ENCODE measurements at regions not wholly inside any gene's neighbourhood (a gene's known extent, or its start where the extent isn't known, plus 50 kb on each side); places are given as distances from the start of the nearest gene placed in this dataset.

GRCh38 chr13:65985612-65986011, 1244.5 kb downstream of the PCDH9 start:
- TF ChIP-seq, protein P1, sequence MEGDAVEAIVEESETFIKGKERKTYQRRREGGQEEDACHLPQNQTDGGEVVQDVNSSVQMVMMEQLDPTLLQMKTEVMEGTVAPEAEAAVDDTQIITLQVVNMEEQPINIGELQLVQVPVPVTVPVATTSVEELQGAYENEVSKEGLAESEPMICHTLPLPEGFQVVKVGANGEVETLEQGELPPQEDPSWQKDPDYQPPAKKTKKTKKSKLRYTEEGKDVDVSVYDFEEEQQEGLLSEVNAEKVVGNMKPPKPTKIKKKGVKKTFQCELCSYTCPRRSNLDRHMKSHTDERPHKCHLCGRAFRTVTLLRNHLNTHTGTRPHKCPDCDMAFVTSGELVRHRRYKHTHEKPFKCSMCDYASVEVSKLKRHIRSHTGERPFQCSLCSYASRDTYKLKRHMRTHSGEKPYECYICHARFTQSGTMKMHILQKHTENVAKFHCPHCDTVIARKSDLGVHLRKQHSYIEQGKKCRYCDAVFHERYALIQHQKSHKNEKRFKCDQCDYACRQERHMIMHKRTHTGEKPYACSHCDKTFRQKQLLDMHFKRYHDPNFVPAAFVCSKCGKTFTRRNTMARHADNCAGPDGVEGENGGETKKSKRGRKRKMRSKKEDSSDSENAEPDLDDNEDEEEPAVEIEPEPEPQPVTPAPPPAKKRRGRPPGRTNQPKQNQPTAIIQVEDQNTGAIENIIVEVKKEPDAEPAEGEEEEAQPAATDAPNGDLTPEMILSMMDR (IDR thresholded peaks at IDR 0.05), result no peak
- TF ChIP-seq POLR2A (IDR thresholded peaks at IDR 0.05), result no peak
